ENCODE measurements at regions not wholly inside any gene's neighbourhood (a gene's known extent, or its start where the extent isn't known, plus 50 kb on each side); places are given as distances from the start of the nearest gene placed in this dataset.

GRCh38 chrX:68927178-68927577 lies 98.4 kb downstream of the EFNB1 start:
- no peak for DNase-seq (ENCODE audit: extremely low spot score in 2 of 2)
- intact Hi-C loops (cut with DNase I) = no loop called here
- Histone ChIP-seq H3K36me3 (no peaks in the 10 kb centered on the region), H3K9me3 (no peaks in the 10 kb centered on the region), H3K4me1 (peaks cover 6% of the 10 kb centered on the region), H3K27ac (no peak overlapping the region), H3K4me3 (no peak overlapping the region), H3K27me3 (no peaks in the 10 kb centered on the region)
- TF ChIP-seq, protein P1, sequence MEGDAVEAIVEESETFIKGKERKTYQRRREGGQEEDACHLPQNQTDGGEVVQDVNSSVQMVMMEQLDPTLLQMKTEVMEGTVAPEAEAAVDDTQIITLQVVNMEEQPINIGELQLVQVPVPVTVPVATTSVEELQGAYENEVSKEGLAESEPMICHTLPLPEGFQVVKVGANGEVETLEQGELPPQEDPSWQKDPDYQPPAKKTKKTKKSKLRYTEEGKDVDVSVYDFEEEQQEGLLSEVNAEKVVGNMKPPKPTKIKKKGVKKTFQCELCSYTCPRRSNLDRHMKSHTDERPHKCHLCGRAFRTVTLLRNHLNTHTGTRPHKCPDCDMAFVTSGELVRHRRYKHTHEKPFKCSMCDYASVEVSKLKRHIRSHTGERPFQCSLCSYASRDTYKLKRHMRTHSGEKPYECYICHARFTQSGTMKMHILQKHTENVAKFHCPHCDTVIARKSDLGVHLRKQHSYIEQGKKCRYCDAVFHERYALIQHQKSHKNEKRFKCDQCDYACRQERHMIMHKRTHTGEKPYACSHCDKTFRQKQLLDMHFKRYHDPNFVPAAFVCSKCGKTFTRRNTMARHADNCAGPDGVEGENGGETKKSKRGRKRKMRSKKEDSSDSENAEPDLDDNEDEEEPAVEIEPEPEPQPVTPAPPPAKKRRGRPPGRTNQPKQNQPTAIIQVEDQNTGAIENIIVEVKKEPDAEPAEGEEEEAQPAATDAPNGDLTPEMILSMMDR (IDR thresholded peaks at IDR 0.05) = no peak
- TF ChIP-seq POLR2AphosphoS5 (IDR thresholded peaks at IDR 0.05; ENCODE audit: insufficient read depth in 1 of 2, low read depth in 1 of 2) (no peak), POLR2A (IDR thresholded peaks at IDR 0.05) (no peak)

DNA sequence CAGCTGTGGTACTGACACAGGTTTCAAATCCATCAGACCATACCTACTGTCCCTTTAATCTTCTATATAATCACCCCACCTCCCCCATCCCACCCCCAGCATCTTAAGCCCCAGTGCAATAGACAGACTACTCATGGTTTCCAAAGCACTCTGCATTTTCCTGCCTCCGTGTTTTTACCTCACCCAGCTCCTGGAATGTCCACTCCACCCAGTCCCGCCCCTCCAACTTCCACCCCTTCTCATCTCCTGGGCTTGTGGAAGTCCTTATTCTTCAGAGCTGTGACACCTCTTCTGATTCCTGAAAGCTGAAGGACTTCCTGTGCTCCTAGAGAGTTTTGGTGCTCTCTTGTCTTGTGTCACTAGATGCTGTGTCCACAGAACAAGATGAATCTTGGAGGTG lies 94.3 kb downstream of the EFNB1 start:
- Histone ChIP-seq H3K4me3 (no peak overlapping the region), H3K9me3 (no peaks in the 10 kb centered on the region), H3K27me3 (no peaks in the 10 kb centered on the region), H3K4me1 (no peaks in the 10 kb centered on the region), H3K36me3 (no peaks in the 10 kb centered on the region), H3K27ac (no peak overlapping the region)
- intact Hi-C loops (cut with DNase I) = no loop called here
- TF ChIP-seq, protein P1 (IDR thresholded peaks at IDR 0.05) = no peak
- TF ChIP-seq POLR2A (IDR thresholded peaks at IDR 0.05) = no peak
- no peak for TF ChIP-seq POLR2AphosphoS5 (IDR thresholded peaks at IDR 0.05; ENCODE audit: insufficient read depth in 1 of 2, low read depth in 1 of 2)
- no peak for DNase-seq (ENCODE audit: extremely low spot score in 2 of 2)

GRCh38 chrX:68922013-68922412 lies 93.2 kb downstream of the EFNB1 start:
- Histone ChIP-seq H3K4me1 (no peaks in the 10 kb centered on the region), H3K9me3 (no peaks in the 10 kb centered on the region), H3K27ac (no peak overlapping the region), H3K4me3 (no peak overlapping the region), H3K27me3 (no peaks in the 10 kb centered on the region), H3K36me3 (no peaks in the 10 kb centered on the region)
- TF ChIP-seq, protein P1 (IDR thresholded peaks at IDR 0.05) = no peak
- TF ChIP-seq POLR2AphosphoS5 (IDR thresholded peaks at IDR 0.05; ENCODE audit: insufficient read depth in 1 of 2, low read depth in 1 of 2) = no peak
- TF ChIP-seq POLR2A (IDR thresholded peaks at IDR 0.05) = no peak
- intact Hi-C loops (cut with DNase I) = no loop called here
- no peak for DNase-seq (ENCODE audit: extremely low spot score in 2 of 2)

- H3K36me3 ChIP-seq = no peaks in the 10 kb centered on the region
- no peak overlapping the region for H3K27ac ChIP-seq
- DNase-seq (ENCODE audit: extremely low spot score in 2 of 2) = no peak
- H3K4me3 ChIP-seq = no peak overlapping the region
- TF ChIP-seq, protein P1 (IDR thresholded peaks at IDR 0.05) = no peak
- TF ChIP-seq POLR2AphosphoS5 (IDR thresholded peaks at IDR 0.05; ENCODE audit: insufficient read depth in 1 of 2, low read depth in 1 of 2) (no peak), POLR2A (IDR thresholded peaks at IDR 0.05) (no peak)
- no peaks in the 10 kb centered on the region for H3K9me3 ChIP-seq
- H3K27me3 ChIP-seq = no peaks in the 10 kb centered on the region
- H3K4me1 ChIP-seq = no peaks in the 10 kb centered on the region
- intact Hi-C loops (cut with DNase I) = no loop called here
Observed at GRCh38 chrX:68920561-68920960, 91.7 kb downstream of the EFNB1 start.

DNA sequence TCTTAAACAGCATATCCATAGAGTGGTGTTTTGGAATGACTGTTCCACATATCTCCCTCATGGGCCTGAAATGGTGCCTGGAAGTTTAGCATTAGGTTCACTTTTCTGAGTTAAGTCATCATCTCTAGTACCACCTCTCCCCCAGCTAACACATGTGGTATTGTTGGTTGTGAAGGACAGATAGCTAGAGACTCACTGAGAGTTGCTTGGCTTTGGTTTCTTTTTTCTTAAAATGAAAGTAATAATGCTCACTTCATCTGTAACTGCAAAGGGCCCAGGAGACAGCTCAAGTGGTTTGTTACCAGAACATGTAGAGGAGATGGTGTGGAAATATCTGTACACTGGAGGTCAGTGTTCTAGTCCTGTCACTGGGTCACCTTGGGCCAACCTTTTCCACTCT lies 90.9 kb downstream of the EFNB1 start:
- TF ChIP-seq, protein P1 (IDR thresholded peaks at IDR 0.05) = no peak
- no peaks in the 10 kb centered on the region for H3K9me3 ChIP-seq
- no peak overlapping the region for H3K27ac ChIP-seq
- no peak overlapping the region for H3K4me3 ChIP-seq
- no peaks in the 10 kb centered on the region for H3K36me3 ChIP-seq
- no peaks in the 10 kb centered on the region for H3K4me1 ChIP-seq
- no peak for DNase-seq (ENCODE audit: extremely low spot score in 2 of 2)
- H3K27me3 ChIP-seq = no peaks in the 10 kb centered on the region
- intact Hi-C loops (cut with DNase I) = no loop called here
